WI38 (cell line): ENCODE measurements at regions not wholly inside any gene's neighbourhood (a gene's known extent, or its start where the extent isn't known, plus 50 kb on each side); places are given as distances from the start of the nearest gene placed in this dataset.

ENCODE experiments used
- H3K4me3 ChIP-seq: 2 replicates; pipeline ENCODE4 v1.5.1; 2011; ENCODE audit warnings: low read depth, mild to moderate bottlenecking, control low read depth, low read length
- TF ChIP-seq, protein P1 (sequence below): IDR thresholded peaks from 2 replicates; pipeline ENCODE4 v1.5.1; 2012; ENCODE audit warnings: low read depth, mild to moderate bottlenecking, control low read depth, low read length

DNA sequence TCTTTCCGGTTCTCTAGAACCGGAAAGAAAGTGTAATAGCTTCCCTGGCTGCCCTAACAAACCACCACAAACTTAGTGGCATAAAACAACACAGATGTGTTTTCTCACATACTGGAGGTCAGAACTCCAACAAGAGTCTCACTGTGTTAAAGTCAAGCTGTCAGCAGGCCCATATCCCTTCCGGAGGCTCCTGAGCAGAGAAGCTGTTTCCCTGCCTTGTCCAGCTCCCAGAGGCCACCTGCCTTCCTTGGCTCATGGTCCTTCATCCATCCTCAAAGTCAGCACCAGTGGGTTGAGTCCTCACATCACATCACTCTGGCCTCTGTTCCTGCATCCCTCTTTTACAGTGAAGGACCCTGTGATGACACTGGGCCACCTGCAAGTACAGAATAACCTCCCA is 49.8 kb upstream of the HMX1 start:
- TF ChIP-seq, protein P1, sequence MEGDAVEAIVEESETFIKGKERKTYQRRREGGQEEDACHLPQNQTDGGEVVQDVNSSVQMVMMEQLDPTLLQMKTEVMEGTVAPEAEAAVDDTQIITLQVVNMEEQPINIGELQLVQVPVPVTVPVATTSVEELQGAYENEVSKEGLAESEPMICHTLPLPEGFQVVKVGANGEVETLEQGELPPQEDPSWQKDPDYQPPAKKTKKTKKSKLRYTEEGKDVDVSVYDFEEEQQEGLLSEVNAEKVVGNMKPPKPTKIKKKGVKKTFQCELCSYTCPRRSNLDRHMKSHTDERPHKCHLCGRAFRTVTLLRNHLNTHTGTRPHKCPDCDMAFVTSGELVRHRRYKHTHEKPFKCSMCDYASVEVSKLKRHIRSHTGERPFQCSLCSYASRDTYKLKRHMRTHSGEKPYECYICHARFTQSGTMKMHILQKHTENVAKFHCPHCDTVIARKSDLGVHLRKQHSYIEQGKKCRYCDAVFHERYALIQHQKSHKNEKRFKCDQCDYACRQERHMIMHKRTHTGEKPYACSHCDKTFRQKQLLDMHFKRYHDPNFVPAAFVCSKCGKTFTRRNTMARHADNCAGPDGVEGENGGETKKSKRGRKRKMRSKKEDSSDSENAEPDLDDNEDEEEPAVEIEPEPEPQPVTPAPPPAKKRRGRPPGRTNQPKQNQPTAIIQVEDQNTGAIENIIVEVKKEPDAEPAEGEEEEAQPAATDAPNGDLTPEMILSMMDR, result no peak
- no peak overlapping the region for H3K4me3 ChIP-seq
